Keratinocyte (primary cell): ENCODE measurements at regions not wholly inside any gene's neighbourhood (a gene's known extent, or its start where the extent isn't known, plus 50 kb on each side); places are given as distances from the start of the nearest gene placed in this dataset.

Experiments used
- EZH2 ChIP-seq: IDR thresholded peaks from one replicate; pipeline ENCODE4 v1.6.1; 2012; ENCODE audit warnings: inconsistent platforms, mild to moderate bottlenecking, low read length, moderate library complexity
- TF ChIP-seq, protein P1 (sequence below), 3 experiments: IDR thresholded peaks in 1 of 3; conservative IDR thresholded peaks in 1 of 3; optimal IDR thresholded peaks in 1 of 3; 2 replicates in 2 of 3; 3 replicates in 1 of 3; pipeline versions ENCODE3 to v1.5.1; 2011; ENCODE audit warnings: low read length in 3 of 3, mild to moderate bottlenecking in 3 of 3, moderate library complexity in 2 of 3, control low read depth in 1 of 3, inconsistent platforms in 1 of 3; ENCODE audit not compliant: insufficient read depth in 2 of 3; ENCODE audit errors: extremely low read depth in 1 of 3

DNA sequence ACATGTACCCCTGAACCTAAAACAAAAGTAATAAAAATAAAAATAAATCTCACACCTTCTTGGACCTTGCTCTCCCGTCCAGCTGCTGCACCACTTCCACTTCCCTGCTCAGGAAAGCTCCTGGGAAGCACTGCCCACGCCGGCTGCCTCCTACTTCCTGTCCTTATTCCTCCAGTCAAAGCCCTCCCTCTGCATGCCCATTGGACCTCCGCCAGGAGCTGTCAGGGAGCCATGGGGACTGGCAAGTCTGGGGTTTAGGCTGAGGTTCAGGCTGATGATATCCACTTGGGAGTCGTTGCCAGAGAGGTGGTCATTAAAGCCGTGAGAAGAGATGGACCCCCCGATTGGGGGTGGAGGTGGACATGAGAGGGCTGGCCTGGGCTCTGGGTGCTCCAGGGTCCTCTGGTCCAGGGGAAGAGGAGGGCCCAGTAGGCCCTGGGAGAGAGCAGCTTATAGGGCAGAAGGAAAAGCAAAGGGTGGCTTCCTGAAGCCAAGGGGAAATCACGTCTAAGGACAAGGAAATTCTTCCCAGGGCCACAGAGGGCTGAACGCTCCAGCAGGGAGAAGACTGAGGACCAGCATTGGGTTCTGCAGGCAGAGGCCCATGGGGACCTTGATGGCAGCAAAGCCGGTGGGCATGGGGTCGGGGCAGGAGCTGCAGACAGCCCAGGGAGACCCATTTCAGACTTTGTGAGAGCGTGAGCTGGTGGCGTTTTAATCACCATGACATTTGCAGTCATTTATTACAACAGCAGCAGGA lies 78.7 kb downstream of the FZD10 start:
- TF ChIP-seq, protein P1, sequence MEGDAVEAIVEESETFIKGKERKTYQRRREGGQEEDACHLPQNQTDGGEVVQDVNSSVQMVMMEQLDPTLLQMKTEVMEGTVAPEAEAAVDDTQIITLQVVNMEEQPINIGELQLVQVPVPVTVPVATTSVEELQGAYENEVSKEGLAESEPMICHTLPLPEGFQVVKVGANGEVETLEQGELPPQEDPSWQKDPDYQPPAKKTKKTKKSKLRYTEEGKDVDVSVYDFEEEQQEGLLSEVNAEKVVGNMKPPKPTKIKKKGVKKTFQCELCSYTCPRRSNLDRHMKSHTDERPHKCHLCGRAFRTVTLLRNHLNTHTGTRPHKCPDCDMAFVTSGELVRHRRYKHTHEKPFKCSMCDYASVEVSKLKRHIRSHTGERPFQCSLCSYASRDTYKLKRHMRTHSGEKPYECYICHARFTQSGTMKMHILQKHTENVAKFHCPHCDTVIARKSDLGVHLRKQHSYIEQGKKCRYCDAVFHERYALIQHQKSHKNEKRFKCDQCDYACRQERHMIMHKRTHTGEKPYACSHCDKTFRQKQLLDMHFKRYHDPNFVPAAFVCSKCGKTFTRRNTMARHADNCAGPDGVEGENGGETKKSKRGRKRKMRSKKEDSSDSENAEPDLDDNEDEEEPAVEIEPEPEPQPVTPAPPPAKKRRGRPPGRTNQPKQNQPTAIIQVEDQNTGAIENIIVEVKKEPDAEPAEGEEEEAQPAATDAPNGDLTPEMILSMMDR (optimal IDR thresholded peaks at IDR 0.05 in 1 of 3, IDR thresholded peaks at IDR 0.05 in 1 of 3, conservative IDR thresholded peaks at IDR 0.05 in 1 of 3; ENCODE audit: extremely low read depth in 1 of 3, insufficient read depth in 2 of 3, low read length in 3 of 3): no peak
- no peak for TF ChIP-seq EZH2
